ENCODE measurements at regions not wholly inside any gene's neighbourhood (a gene's known extent, or its start where the extent isn't known, plus 50 kb on each side); places are given as distances from the start of the nearest gene placed in this dataset.

DNA sequence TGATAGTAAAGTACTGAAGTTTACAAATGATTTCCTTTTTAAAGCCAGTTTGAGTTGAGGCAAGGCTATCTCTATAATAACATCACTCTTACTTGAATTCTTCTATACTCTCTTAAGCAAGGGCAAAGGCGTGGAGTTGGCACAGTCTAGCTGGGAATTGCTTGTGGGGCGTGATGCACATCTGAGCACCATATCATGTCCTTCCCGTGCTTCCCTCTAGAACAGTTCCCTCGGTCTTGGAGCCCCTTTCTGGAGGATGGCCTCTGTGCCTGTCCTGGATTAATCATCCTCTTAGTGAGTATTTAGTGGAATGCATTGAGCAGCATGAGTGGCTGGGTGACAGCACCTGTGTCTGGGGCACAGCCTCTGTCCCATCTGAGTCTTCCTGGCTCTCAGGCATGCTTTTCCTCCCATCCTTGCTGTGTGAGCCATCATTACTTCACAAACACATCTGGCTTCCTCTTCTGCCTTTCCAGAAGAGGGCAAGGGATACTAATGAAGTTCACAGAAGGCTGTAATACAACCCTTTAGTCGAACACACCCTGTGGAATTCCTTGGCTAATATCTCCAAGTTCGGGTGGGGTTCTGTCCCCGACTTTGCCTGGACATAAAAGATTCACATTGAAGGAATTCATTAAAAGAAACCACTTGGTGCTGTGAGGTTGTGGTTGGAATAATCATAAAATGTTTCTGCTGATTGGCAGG lies 188.2 kb downstream of the FNDC1 start:
- H3K79me2 ChIP-seq (ENCODE audit: insufficient read depth, low read depth, low read length): no peaks in the 10 kb centered on the region
- BruUV-seq (replicated peaks): no TSS peak
- no peaks in the 10 kb centered on the region for H3K36me3 ChIP-seq (ENCODE audit: insufficient read depth, low read length)
- H4K20me1 ChIP-seq (ENCODE audit: insufficient read depth, low read length): no peaks in the 10 kb centered on the region
- H3K9me2 ChIP-seq (ENCODE audit: insufficient read depth, low read length): no peaks in the 10 kb centered on the region
- H3K9me3 ChIP-seq (ENCODE audit: low read length): no peaks in the 10 kb centered on the region
- ChIA-PET CTCF (ENCODE audit: unreplicated experiment) (no interaction called here), POLR2A (no interaction called here)
- no peak overlapping the region for H2AFZ ChIP-seq (ENCODE audit: low read length)
- TF ChIP-seq, protein P1, sequence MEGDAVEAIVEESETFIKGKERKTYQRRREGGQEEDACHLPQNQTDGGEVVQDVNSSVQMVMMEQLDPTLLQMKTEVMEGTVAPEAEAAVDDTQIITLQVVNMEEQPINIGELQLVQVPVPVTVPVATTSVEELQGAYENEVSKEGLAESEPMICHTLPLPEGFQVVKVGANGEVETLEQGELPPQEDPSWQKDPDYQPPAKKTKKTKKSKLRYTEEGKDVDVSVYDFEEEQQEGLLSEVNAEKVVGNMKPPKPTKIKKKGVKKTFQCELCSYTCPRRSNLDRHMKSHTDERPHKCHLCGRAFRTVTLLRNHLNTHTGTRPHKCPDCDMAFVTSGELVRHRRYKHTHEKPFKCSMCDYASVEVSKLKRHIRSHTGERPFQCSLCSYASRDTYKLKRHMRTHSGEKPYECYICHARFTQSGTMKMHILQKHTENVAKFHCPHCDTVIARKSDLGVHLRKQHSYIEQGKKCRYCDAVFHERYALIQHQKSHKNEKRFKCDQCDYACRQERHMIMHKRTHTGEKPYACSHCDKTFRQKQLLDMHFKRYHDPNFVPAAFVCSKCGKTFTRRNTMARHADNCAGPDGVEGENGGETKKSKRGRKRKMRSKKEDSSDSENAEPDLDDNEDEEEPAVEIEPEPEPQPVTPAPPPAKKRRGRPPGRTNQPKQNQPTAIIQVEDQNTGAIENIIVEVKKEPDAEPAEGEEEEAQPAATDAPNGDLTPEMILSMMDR (conservative IDR thresholded peaks at IDR 0.05; ENCODE audit: low read length): no peak
- no peak for TF ChIP-seq EZH2phosphoT487 (IDR thresholded peaks at IDR 0.05; ENCODE audit: borderline replicate concordance, low read depth, low read length)
- H3K27ac ChIP-seq (ENCODE audit: low read depth, low read length, poor library complexity, severe bottlenecking): no peak overlapping the region
- no peak for DNase-seq (ENCODE audit: low spot score)
- H3K4me2 ChIP-seq (ENCODE audit: low read length): no peak overlapping the region
- no peaks in the 10 kb centered on the region for H3K4me1 ChIP-seq (ENCODE audit: insufficient read depth, low read length, poor library complexity, severe bottlenecking)
- no peak overlapping the region for H3K4me3 ChIP-seq (ENCODE audit: low read depth, low read length, poor library complexity, severe bottlenecking)
- intact Hi-C loops (cut with micrococcal nuclease; ENCODE audit: unreplicated experiment): no loop called here

DNA sequence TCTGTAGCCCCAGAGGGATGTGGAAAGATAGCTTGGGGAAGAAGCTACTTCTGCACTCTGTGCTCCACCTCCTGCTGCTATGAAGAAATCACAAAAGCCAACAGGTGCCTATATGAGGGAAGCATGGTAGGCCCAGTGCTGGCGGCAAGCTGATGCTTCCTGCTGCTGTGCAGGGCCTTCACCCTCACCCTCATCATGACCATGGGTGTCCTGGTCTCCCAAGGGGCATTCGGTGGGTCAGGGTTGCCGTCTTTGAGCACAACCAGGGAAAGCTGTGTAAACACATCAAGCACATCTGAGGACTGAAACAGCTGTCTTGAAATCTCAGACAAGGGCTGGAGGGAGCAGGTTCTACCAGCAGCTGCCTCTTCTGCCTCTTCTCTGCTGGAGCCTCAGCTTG lies 184.0 kb downstream of the FNDC1 start:
- POLR2A ChIA-PET: interaction anchor here (0.6 to 1.4 kb wide), 4 partner anchors 59 to 1135 kb away, joined by 3 to 4 read pairs (median 4); no protein-coding TSS in a partner anchor
- CTCF ChIA-PET (ENCODE audit: unreplicated experiment): no interaction called here

DNA sequence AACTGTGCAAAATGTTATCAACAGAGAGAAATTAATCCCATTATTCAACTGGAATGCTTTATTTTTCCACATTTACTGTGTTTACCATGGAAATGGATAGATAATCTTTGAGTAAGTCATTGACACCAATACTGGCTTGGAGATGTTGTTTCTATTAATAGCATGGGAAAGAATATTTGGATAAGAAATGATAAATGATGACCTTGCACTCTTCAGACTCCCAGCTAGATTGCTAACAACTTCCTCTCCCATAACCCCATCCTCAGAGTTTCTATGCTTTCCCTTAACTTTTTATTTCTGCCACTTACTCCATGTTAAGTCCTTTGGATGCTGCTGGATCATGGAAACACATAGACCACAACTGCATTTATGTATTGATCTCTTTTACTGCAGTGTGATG lies 182.5 kb downstream of the FNDC1 start:
- CTCF ChIA-PET (ENCODE audit: unreplicated experiment): no interaction called here
- Histone ChIP-seq H3K79me2 (ENCODE audit: insufficient read depth, low read depth, low read length) (no peaks in the 10 kb centered on the region), H3K4me3 (ENCODE audit: low read depth, low read length, poor library complexity, severe bottlenecking) (no peak overlapping the region), H2AFZ (ENCODE audit: low read length) (no peak overlapping the region), H3K36me3 (ENCODE audit: insufficient read depth, low read length) (no peaks in the 10 kb centered on the region), H3K27ac (ENCODE audit: low read depth, low read length, poor library complexity, severe bottlenecking) (no peak overlapping the region), H4K20me1 (ENCODE audit: insufficient read depth, low read length) (no peaks in the 10 kb centered on the region), H3K9me2 (ENCODE audit: insufficient read depth, low read length) (no peaks in the 10 kb centered on the region), H3K4me2 (ENCODE audit: low read length) (no peak overlapping the region), H3K9me3 (ENCODE audit: low read length) (no peaks in the 10 kb centered on the region), H3K4me1 (ENCODE audit: insufficient read depth, low read length, poor library complexity, severe bottlenecking) (no peaks in the 10 kb centered on the region)
- intact Hi-C loops (cut with micrococcal nuclease; ENCODE audit: unreplicated experiment): no loop called here
- TF ChIP-seq, protein P1 (conservative IDR thresholded peaks at IDR 0.05; ENCODE audit: low read length): no peak
- TF ChIP-seq EZH2phosphoT487 (IDR thresholded peaks at IDR 0.05; ENCODE audit: borderline replicate concordance, low read depth, low read length): no peak
- BruUV-seq (replicated peaks): no TSS peak
- POLR2A ChIA-PET: no interaction called here
- DNase-seq (ENCODE audit: low spot score): no peak

More for the DNA sequence above, 184.0 kb downstream of the FNDC1 start:
- Histone ChIP-seq H3K27ac (ENCODE audit: low read depth, low read length, poor library complexity, severe bottlenecking) (no peak overlapping the region), H2AFZ (ENCODE audit: low read length) (no peak overlapping the region), H4K20me1 (ENCODE audit: insufficient read depth, low read length) (no peaks in the 10 kb centered on the region), H3K4me3 (ENCODE audit: low read depth, low read length, poor library complexity, severe bottlenecking) (no peak overlapping the region), H3K9me2 (ENCODE audit: insufficient read depth, low read length) (no peaks in the 10 kb centered on the region), H3K79me2 (ENCODE audit: insufficient read depth, low read depth, low read length) (no peaks in the 10 kb centered on the region), H3K4me1 (ENCODE audit: insufficient read depth, low read length, poor library complexity, severe bottlenecking) (no peaks in the 10 kb centered on the region), H3K36me3 (ENCODE audit: insufficient read depth, low read length) (no peaks in the 10 kb centered on the region), H3K4me2 (ENCODE audit: low read length) (no peak overlapping the region), H3K9me3 (ENCODE audit: low read length) (no peaks in the 10 kb centered on the region)
- intact Hi-C loops (cut with micrococcal nuclease; ENCODE audit: unreplicated experiment): no loop called here
- no peak for TF ChIP-seq EZH2phosphoT487 (IDR thresholded peaks at IDR 0.05; ENCODE audit: borderline replicate concordance, low read depth, low read length)
- TF ChIP-seq, protein P1 (conservative IDR thresholded peaks at IDR 0.05; ENCODE audit: low read length): no peak
- DNase-seq (ENCODE audit: low spot score): no peak
- no TSS peak for BruUV-seq (replicated peaks)

Measured in OCI-LY7 (cell line).